Sigmoid colon (tissue), 4 donors: ENCODE measurements at regions not wholly inside any gene's neighbourhood (a gene's known extent, or its start where the extent isn't known, plus 50 kb on each side); places are given as distances from the start of the nearest gene placed in this dataset.

Source experiments
- POLR2AphosphoS5 ChIP-seq, 4 donors: sonication (generic); formaldehyde crosslinking; IDR thresholded peaks; one replicate each; pipeline ENCODE4 v1.6.1; 2017; ENCODE audit warnings: antibody characterized with exemption in 4 of 4
- TF ChIP-seq, protein P1 (sequence below), 4 experiments: fragments of 450-650 bp in 3 of 4; fragments of 200-600 bp in 1 of 4; IDR thresholded peaks; one replicate each; pipeline ENCODE4 v1.5.1; 2016 to 2019; ENCODE audit warnings: antibody characterized with exemption in 4 of 4, mild to moderate bottlenecking in 3 of 4, moderate library complexity in 2 of 4

GRCh38 chr5:142235050-142235797 is 89.6 kb downstream of the SPRY4 start:
- TF ChIP-seq, protein P1, sequence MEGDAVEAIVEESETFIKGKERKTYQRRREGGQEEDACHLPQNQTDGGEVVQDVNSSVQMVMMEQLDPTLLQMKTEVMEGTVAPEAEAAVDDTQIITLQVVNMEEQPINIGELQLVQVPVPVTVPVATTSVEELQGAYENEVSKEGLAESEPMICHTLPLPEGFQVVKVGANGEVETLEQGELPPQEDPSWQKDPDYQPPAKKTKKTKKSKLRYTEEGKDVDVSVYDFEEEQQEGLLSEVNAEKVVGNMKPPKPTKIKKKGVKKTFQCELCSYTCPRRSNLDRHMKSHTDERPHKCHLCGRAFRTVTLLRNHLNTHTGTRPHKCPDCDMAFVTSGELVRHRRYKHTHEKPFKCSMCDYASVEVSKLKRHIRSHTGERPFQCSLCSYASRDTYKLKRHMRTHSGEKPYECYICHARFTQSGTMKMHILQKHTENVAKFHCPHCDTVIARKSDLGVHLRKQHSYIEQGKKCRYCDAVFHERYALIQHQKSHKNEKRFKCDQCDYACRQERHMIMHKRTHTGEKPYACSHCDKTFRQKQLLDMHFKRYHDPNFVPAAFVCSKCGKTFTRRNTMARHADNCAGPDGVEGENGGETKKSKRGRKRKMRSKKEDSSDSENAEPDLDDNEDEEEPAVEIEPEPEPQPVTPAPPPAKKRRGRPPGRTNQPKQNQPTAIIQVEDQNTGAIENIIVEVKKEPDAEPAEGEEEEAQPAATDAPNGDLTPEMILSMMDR (IDR thresholded peaks at IDR 0.05), result no peak
- no peak for TF ChIP-seq POLR2AphosphoS5 (IDR thresholded peaks at IDR 0.05)
